ENCODE measurements at regions not wholly inside any gene's neighbourhood (a gene's known extent, or its start where the extent isn't known, plus 50 kb on each side); places are given as distances from the start of the nearest gene placed in this dataset.
A peak's percentile ranks its signal among the peaks of the same experiment; 100 is the strongest.

GRCh38 chr6:2562721-2563451 is 187.8 kb downstream of the MYLK4 start:
- DNase-seq: no peak

DNA sequence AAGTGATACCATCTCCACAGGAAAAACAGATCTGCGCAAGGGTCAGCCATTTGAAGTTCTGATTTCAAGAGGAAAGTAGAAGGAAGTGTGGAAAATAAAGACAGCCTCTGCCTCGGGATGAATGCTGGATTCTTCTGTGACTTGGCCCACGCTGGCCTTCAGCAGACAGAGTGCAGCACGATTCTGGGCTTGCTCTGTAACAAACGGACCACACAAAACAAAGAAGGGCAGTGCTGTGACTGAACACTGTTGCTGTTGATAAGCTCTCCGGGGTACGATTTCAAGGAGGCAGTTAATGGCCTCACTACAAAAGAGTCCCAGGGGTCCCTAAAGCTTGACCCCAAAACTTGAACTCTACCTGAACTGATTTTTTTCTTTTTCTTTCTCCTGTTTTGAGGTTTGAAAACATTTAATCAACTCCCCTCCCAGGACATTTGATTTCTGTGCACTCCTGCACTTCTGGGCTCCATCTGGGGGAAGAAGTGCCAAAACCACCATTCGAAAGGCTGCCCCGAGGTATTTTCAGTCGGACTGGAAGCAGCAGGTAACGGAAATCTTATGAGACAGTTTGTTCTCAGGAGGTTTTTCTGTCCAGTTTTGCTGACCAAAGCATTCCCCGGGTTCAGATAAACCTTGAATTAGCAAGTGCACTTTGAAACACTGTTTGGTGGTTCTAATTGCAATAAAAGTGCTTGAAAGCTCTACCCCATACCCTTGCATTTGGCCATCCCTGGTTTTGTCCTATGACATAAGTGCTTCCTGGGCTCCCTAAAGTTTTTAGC is 189.6 kb downstream of the MYLK4 start:
- no peak for DNase-seq

DNA sequence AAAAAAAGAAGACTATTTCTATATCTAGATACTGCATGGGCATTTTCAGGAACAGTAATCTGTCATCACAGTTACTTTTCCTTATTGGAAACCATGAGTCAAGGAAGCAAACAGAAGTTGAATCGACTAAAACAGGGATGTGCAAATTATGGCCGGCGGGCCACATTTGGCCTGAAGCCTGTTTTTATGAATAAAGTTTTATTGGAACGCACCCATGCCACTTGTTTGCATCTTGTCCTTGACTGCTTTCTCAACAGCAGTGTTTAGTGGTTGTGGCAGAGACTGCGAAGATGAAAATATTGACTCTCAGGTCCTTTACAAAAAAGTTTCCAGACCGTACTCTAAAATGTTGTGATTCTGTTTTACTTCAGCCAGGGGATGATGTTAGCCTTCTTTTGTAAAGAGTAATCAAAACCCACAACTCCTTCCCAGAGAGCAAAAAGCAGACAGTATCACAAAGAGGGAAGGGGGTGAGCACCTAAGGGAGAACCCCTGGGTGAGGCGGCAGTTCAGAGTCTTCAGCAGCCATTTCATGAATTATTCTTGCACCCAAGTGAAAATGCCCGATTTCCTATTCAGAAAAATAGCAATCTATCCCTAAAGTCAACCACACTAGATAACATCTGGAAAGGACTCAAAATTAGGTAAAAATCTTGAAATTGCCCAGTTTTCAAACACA is 190.4 kb downstream of the MYLK4 start:
- no peak for DNase-seq

GRCh38 chr6:2558861-2559801 is 191.6 kb downstream of the MYLK4 start:
- DNase-seq: no peak

GRCh38 chr6:2558098-2558680 is 192.5 kb downstream of the MYLK4 start:
- DNase-seq: no peak

- no peak for DNase-seq
These were observed 193.5 kb downstream of the MYLK4 start for GRCh38 chr6:2557181-2557720.

DNA sequence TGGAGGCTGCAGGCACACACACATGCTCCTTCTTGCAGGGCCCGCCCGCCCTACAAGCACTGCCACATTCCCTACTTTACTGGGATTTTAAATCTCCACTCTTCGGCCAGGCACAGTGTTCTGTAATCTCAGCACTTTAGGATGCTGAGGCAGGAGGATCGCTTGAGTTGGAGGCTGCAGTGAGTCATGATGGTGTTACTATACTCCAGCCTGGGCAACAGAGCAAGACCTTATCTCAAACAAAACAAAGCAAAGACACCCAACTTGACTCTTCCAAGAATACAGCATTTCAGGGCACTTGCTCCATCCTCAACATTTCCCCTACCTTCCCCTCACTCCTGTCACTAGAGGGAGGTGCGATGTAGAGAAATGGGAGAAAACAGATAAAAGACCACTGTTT is 194.0 kb downstream of the MYLK4 start:
- DNase-seq: no peak

DNA sequence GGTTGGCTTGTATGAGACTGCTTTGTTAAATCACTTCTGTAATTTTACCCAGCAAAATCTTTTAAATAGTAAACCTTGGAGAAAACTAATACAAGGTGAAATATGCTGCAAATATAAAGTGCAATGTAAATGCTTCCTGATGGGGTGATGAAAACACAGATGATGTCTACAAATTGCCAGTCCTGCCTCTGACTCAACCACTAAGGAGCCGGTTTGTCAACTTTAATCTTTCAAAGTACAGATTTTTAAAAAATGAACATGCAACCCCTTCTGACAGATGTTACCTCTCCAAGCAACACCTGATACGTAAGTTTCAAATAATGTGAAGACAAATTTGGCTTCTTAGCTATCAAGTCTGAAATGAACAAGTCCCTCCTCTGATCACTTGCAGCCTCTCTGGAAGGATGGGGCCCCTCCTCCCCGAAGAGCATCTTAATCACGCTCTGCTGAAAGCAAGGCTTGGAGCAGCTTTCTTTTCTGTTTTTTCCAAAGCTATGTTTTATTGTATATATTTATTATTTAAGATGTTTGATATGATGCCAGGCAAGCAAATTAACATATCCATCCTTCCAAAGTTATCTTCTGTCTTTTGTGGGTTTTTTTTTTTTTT is 196.0 kb downstream of the MYLK4 start:
- DNase-seq: no peak

DNA sequence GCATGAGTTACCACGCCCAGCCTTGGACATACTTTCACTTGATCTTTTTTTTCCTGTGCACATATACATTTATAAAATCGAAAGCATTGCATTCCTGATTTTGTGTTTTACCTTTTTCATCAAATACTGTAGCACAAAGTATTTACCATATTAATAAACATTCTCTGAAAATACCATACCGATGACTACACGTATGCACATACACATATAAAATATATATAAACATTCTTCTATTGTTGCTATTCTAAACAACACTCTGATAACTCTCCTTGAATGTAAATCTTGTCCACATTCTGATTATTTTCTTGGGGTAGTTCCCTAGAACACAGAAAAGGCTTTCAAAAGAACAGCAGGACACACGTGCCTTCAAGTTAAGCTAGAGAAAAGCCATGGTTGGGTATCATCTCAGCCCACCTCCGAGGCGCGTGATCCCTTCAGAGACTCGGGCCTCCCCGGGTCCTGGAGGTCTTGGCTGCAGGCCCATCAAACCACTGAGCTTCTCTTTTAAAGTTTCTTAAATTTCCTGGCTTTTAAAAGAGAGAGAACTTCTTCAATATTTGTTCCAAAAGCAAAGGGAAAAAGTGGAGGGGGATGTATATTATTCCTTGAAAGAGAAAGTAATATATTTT is 198.1 kb downstream of the MYLK4 start:
- DNase-seq: no peak

GRCh38 chr6:2551705-2552104 is 199.0 kb downstream of the MYLK4 start:
- DNase-seq: no peak

- DNase-seq: no peak
These were observed 200.5 kb downstream of the MYLK4 start for GRCh38 chr6:2550247-2550646.

DNA sequence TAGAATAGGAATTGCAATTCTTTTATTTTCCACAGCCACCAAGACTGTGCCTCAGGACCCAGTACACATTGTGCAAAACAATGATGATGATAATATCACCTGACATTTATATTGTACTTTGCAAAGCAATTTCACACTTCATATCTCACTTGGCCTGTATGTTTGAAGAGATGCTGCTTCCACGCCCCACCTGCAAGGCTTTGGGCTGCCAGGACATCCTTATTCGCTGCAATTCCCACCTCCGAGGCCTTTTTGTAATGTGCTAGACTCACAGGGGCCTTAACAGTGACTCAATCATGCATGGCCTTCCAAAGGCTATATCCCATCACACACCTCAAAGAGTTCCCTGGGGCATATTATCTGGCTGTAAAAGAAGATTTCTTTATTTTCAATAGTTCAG is 200.9 kb downstream of the MYLK4 start:
- no peak for DNase-seq

- no peak for DNase-seq
These were observed 203.4 kb downstream of the MYLK4 start for GRCh38 chr6:2547355-2547754.

DNA sequence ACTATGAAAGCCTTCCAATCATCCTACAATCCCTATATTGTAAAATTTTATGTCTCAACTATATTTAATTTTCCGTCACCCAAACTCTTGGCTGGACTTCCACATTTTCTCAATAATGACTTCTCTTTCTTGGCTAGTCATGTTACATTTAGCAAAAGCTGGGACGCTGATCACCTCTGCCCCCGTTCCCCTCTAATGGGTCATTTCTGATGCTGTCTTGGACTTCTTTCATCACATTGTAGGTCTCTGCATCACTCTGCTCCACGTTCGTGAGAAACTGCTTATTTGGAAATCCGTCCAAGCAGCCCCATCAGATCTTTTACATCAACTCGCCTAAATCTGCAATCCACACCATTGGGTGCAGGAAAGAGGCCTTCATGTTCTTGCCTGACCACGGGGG is 203.8 kb downstream of the MYLK4 start:
- DNase-seq: no peak

DNA sequence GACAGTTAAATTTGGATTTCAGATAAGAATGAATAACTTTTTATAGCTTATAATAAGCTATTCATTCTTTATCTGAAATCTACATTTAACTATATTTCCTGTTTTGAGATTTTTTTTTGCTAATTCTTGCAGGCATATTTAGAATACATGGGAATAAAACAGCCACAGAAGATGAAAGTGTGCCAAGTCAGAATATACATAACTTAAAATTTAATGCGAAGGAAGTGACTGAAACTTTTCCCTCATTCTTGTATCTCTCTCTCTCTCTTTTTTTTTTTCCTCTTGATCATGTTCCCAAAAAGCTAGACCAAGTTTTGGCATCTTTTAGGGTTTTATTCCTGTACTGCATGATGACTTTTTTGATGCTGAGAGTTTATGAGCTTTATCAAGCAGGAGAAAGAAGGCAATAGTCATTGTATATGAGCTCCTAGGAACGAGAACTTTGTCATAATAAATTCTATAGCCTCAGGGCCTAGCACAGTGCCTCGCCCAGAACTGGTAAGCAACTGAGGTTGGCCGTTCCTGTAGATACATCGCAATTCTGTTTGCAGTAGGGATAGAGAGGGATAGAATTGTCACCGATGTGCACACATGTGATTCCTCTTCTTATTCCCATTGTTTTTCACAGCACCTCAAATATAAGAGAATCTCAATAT is 205.2 kb downstream of the MYLK4 start:
- DNase-seq: no peak

- DNase-seq: no peak
These were observed 207.4 kb downstream of the MYLK4 start for GRCh38 chr6:2543321-2543720.

DNA sequence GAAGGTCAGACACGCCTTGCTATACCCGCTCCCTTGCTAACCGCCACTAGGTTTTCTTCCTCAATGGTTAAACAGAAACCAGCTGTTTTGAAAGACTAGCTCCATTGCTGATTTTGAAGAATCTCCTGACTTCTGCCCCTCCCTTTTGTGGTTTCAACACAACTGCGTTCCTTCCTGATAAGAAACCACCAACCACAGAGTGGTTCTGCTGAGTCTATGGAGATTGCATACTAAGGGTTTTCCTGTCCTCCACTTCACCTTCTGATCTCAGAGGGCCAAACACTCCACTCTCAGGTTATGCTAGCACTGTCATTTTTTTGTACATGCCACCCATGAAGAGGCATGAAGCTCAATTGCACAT is 207.9 kb downstream of the MYLK4 start:
- peak; percentile 55 to 61 for DNase-seq

DNA sequence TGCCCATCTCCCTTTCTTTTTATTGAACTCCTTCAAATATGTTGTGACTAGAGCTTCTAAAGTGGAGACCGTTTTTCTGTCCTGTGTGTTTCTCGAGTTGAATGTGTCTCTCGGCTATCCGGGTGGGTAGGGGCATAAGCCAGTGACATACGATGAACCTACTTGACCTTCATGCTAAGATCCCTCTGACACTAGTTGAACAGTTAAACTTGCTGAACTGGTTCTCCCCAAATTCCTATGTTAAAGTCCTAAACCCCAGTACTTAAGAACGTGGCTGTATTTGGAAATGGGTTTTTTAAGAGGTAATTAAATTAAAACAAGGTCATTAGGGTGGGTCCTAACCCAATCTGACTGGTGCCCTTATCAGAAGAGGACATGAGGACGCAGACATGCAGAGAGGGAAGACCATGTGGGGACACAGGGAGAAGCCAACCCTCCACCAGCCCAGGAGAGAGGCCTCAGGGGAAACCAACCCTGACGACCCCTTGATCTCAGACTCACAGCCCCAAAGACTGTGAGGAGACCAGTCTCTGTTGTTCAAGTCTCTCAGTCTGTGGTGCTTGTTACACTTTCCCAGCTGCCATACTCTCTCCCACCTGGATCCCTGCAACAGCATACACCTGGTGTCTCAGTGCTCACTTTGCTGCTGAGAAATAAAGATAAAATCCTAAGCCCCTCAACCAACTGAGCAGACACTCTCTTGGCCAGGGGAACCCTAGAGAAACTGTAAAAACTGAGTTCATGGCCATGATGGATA is 208.4 kb downstream of the MYLK4 start:
- DNase-seq: no peak

DNA sequence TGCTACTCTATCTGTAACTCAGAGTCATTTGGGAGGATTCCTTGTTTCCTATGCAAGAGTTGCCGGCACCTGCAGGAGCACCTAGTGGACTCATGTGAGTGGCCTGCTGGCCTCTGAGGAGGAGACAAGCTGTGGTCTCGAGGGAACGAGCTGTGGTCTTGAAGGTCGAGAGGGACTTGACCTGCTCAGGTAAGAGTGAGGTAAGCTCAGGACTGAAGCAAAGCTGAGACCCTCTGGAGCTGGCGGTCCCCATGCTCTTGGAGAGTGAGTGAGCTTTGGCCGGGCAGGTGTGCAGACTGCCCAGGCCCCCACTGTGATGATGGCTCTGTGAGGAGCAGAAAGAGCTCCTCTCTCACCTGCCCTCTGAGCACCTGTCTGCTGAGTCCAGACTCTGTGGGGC is 214.3 kb downstream of the MYLK4 start:
- no peak for DNase-seq

- no peak for DNase-seq
These were observed 215.2 kb downstream of the MYLK4 start for GRCh38 chr6:2535506-2535905.

Data from CD4-positive, alpha-beta T cell treated with Interleukin-1 beta for 1 hour (primary cell).